Upper lobe of left lung (tissue), 6 donors: ENCODE measurements at regions not wholly inside any gene's neighbourhood (a gene's known extent, or its start where the extent isn't known, plus 50 kb on each side); places are given as distances from the start of the nearest gene placed in this dataset.
"Not testable (repeated sequence)": the region's sequence is repeated elsewhere in the genome, so short reads cannot be mapped to it uniquely, and the experiment has no call there.

Experiments used
- ATAC-seq, 2 donors: fragments of 200-7000 bp; cut with Tn5 transposase; one replicate each; pipeline ENCODE4 v1.9.1; 2022; ENCODE audit warnings: mild to moderate bottlenecking in 2 of 2, moderate library complexity in 2 of 2; ENCODE audit not compliant: low FRiP score in 2 of 2
- DNase-seq, 2 donors: peaks; one replicate each; pipeline ENCODE4 v3.0.0-alpha.2; 2019 to 2020
- H3K27ac ChIP-seq, 4 donors: fragments of 200-600 bp; sonication (generic); one replicate each; pipeline ENCODE4 v1.5.1; 2016 to 2019
- H3K27me3 ChIP-seq, 4 donors: fragments of 200-600 bp; sonication (generic); one replicate each; pipeline ENCODE4 v1.5.1; 2017 to 2019
- H3K36me3 ChIP-seq, 4 donors: fragments of 200-600 bp; sonication (generic); one replicate each; pipeline ENCODE4 v1.5.1; 2016 to 2019
- H3K4me1 ChIP-seq, 4 donors: fragments of 200-600 bp; sonication (generic); one replicate each; pipeline ENCODE4 v1.5.1; 2018 to 2019
- H3K4me3 ChIP-seq, 4 donors: fragments of 200-600 bp; sonication (generic); one replicate each; pipeline ENCODE4 v1.5.1; 2017 to 2019; ENCODE audit warnings: mild to moderate bottlenecking in 2 of 4, moderate library complexity in 1 of 4
- H3K9me3 ChIP-seq, 4 donors: fragments of 200-600 bp; sonication (generic); one replicate each; pipeline ENCODE4 v1.5.1; 2018 to 2019
- EP300 ChIP-seq, 4 donors: sonication (generic); formaldehyde crosslinking; IDR thresholded peaks; one replicate each; pipeline ENCODE4 v1.5.1; 2017; ENCODE audit warnings: antibody characterized with exemption in 4 of 4, control low read depth in 2 of 4
- POLR2A ChIP-seq, 4 donors: fragments of 450-650 bp; IDR thresholded peaks; one replicate each; pipeline ENCODE4 v1.5.1; 2016 to 2017; ENCODE audit warnings: antibody characterized with exemption in 4 of 4, mild to moderate bottlenecking in 2 of 4
- POLR2AphosphoS5 ChIP-seq, 2 donors: sonication (generic); formaldehyde crosslinking; IDR thresholded peaks; one replicate each; pipeline ENCODE4 v1.5.1; 2017; ENCODE audit warnings: antibody characterized with exemption in 2 of 2
- WGBS, 2 donors: methylation state at CpG; one replicate each; pipeline ENCODE4 v1.1.5; 2017 to 2018; 5-methylcytosine and 5-hydroxymethylcytosine counted together
- TF ChIP-seq, protein P1 (sequence below), 6 experiments: fragments of 450-650 bp in 4 of 6; fragments of 200-600 bp in 2 of 6; sonication (generic) in 2 of 6; IDR thresholded peaks; one replicate each; pipeline ENCODE4 v1.5.1; 2016 to 2019; ENCODE audit warnings: antibody characterized with exemption in 6 of 6
- donor health status: DM: no; HTN: no; CAD: no; lungs with moderate emphysema.
- donor health status: DM: no; HTN: yes; CAD: no; lungs with severe emphysema.

DNA sequence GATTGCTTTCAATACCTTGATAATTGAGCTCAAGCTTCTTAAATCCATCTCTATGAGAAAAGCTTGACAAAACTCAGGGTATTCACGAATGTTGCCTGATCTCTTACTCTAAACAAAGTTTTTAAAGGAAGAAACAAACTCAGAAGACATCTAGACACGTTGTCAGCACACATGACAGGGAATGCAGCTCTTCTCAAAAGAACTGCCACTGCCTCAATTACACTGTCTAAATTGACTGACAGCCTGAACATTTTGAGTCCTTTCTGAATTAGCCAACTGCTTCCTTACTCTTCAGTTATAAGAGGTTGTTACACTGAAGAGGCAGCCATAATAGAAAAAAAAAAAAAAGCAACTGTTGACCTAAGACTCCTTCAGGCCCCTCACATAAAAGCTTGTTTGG, 1646.7 kb upstream of the B3GALT2 start:
- no peak for ATAC-seq
- Histone ChIP-seq H3K4me3 (no peak overlapping the region), H3K4me1 (no peaks in the 10 kb centered on the region), H3K27me3 (no peaks in the 10 kb centered on the region), H3K36me3 (no peaks in the 10 kb centered on the region), H3K9me3 (no peaks in the 10 kb centered on the region), H3K27ac (no peak overlapping the region)
- 48 to 49% methylated on average over 2 of the region's 2 CpGs for WGBS, 2 donors
- no peak for DNase-seq
- TF ChIP-seq EP300 (IDR thresholded peaks at IDR 0.05) (no peak), POLR2A (IDR thresholded peaks at IDR 0.05) (no peak), POLR2AphosphoS5 (IDR thresholded peaks at IDR 0.05) (no peak)
- TF ChIP-seq, protein P1, sequence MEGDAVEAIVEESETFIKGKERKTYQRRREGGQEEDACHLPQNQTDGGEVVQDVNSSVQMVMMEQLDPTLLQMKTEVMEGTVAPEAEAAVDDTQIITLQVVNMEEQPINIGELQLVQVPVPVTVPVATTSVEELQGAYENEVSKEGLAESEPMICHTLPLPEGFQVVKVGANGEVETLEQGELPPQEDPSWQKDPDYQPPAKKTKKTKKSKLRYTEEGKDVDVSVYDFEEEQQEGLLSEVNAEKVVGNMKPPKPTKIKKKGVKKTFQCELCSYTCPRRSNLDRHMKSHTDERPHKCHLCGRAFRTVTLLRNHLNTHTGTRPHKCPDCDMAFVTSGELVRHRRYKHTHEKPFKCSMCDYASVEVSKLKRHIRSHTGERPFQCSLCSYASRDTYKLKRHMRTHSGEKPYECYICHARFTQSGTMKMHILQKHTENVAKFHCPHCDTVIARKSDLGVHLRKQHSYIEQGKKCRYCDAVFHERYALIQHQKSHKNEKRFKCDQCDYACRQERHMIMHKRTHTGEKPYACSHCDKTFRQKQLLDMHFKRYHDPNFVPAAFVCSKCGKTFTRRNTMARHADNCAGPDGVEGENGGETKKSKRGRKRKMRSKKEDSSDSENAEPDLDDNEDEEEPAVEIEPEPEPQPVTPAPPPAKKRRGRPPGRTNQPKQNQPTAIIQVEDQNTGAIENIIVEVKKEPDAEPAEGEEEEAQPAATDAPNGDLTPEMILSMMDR (IDR thresholded peaks at IDR 0.05) = no peak

DNA sequence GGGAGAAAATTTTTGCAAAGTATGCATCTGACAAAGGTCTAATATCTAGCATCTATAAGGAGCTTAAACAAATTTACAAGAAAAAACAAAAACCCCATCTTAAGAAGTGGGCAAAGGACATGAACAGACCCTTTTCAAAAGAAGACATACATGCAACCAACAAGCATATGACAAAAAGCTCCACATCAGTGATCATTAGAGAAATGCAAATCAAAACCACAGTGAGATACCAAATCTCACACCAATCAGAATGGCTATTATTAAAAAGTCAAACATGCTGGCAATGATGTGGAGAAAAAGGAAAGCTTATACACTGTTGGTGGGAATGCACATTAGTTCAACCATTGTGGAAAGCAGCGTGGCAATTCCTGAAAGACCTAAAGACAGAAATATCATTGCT, 1645.2 kb upstream of the B3GALT2 start:
- 83 to 90% methylated on average over 1 of the region's 1 CpG for WGBS, 2 donors
- not testable (repeated sequence) for H3K36me3 ChIP-seq, H3K4me3 ChIP-seq, ATAC-seq, H3K4me1 ChIP-seq, H3K27me3 ChIP-seq, H3K27ac ChIP-seq, H3K9me3 ChIP-seq, DNase-seq

DNA sequence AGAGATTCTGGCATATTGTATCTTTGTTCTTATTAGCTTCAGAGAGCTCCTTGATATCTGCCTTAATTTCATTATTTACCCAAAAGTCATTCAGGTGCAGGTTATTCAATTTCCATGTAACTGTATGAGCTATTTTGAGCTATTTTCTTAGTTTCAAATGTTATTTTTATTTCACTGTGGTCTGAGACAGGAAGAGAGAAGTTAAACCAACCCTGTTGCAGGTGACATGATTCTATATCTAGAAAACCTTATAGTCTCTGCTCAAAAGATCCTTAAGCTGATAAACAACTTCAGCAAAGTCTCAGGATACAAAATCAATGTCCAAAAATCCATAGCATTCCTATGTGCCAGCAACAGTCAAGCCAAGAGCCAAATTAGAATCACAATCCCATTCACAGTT, 1644.0 kb upstream of the B3GALT2 start:
- ATAC-seq = no peak
- Histone ChIP-seq H3K27ac (no peak overlapping the region), H3K4me1 (no peaks in the 10 kb centered on the region), H3K9me3 (no peaks in the 10 kb centered on the region), H3K36me3 (no peaks in the 10 kb centered on the region), H3K27me3 (no peaks in the 10 kb centered on the region), H3K4me3 (no peak overlapping the region)
- DNase-seq = no peak
- TF ChIP-seq POLR2A (IDR thresholded peaks at IDR 0.05) (no peak), EP300 (IDR thresholded peaks at IDR 0.05) (no peak), POLR2AphosphoS5 (IDR thresholded peaks at IDR 0.05) (no peak)
- TF ChIP-seq, protein P1 (IDR thresholded peaks at IDR 0.05) = no peak

DNA sequence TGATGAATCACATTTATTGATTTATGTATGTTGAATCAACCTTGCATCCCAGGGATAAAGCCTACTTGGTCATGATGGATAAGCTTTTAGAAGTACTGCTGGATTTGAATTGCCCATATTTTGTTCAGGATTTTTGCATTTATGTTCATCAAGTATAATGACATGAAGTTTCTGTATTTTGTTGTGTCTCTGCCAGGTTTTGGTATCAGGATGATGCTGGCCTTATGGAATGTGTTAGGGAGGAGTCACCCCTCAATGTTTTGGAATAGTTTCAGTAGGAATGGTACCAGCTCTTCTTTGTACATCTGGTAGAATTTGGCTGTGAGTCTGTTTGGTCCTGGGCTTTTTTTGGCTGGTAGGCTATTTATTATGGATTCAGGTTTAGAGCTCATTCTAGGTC, 1643.1 kb upstream of the B3GALT2 start:
- DNase-seq (no peak), ATAC-seq (no peak)
- TF ChIP-seq EP300 (IDR thresholded peaks at IDR 0.05) (no peak), POLR2AphosphoS5 (IDR thresholded peaks at IDR 0.05) (no peak), POLR2A (IDR thresholded peaks at IDR 0.05) (no peak)
- TF ChIP-seq, protein P1 (IDR thresholded peaks at IDR 0.05) = no peak
- Histone ChIP-seq H3K4me3 (no peak overlapping the region), H3K4me1 (no peaks in the 10 kb centered on the region), H3K9me3 (no peaks in the 10 kb centered on the region), H3K27me3 (no peaks in the 10 kb centered on the region), H3K27ac (no peak overlapping the region), H3K36me3 (no peaks in the 10 kb centered on the region)

DNA sequence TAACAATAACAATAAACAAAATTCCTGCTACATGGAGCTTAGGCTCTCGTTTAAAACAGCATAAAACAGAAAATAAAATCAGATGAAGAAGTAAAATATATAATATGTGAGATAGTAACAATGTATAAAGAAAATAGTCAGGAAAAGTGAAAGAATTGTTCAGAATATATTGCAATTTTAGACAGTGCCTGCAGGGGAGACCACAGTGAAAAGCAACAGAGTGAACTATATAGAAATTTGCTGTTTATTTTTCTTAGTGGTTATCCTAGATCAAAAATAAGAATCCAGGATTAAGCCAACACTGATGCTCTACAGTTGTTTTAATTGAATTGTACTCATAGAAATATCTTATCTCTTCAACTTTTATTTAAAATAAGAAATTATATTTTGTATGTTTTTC, 1639.0 kb upstream of the B3GALT2 start:
- TF ChIP-seq POLR2A (IDR thresholded peaks at IDR 0.05) (no peak), POLR2AphosphoS5 (IDR thresholded peaks at IDR 0.05) (no peak), EP300 (IDR thresholded peaks at IDR 0.05) (no peak)
- TF ChIP-seq, protein P1 (IDR thresholded peaks at IDR 0.05) = no peak
- Histone ChIP-seq H3K9me3 (no peaks in the 10 kb centered on the region), H3K36me3 (no peaks in the 10 kb centered on the region), H3K4me1 (no peaks in the 10 kb centered on the region), H3K4me3 (no peak overlapping the region), H3K27me3 (no peaks in the 10 kb centered on the region), H3K27ac (no peak overlapping the region)
- 47 to 60% methylated on average over 1 of the region's 1 CpG for WGBS, 2 donors
- ATAC-seq = no peak
- no peak for DNase-seq
